ENCODE measurements at regions not wholly inside any gene's neighbourhood (a gene's known extent, or its start where the extent isn't known, plus 50 kb on each side); places are given as distances from the start of the nearest gene placed in this dataset.

DNA sequence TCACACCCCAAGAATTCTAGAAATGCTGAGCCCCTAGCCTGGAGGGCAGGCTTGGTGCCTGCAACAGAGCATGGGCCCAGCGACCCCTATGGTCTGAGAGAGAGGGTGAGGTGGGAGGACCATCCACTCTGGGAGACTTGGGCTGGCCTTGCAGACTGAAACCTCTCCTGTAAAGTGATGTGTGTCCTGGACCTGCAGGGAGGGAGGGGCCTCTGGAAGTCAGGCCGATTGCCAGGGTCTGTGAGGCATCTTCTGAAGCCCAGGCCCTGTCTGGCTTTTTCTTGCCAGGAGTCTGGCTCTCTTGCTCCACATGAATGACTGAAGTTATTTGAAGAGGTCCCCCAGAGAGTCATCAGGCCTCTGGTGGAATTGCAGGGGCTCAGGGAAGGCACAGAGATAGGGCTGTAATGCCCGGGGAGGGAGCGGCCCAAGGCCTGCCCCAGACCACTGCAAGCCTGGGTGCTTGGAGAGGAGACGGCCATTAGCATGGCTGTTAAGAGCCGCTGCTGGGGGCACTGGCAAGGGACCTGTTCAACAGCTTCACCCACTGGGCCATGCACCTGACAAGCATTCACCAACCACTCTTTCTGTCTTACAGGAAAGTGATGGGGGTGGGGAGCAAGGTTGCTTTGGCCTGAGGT, 56.0 kb upstream of the CHRNA7 start:
- no peak for DNase-seq (ENCODE audit: low read depth in 2 of 2)

DNA sequence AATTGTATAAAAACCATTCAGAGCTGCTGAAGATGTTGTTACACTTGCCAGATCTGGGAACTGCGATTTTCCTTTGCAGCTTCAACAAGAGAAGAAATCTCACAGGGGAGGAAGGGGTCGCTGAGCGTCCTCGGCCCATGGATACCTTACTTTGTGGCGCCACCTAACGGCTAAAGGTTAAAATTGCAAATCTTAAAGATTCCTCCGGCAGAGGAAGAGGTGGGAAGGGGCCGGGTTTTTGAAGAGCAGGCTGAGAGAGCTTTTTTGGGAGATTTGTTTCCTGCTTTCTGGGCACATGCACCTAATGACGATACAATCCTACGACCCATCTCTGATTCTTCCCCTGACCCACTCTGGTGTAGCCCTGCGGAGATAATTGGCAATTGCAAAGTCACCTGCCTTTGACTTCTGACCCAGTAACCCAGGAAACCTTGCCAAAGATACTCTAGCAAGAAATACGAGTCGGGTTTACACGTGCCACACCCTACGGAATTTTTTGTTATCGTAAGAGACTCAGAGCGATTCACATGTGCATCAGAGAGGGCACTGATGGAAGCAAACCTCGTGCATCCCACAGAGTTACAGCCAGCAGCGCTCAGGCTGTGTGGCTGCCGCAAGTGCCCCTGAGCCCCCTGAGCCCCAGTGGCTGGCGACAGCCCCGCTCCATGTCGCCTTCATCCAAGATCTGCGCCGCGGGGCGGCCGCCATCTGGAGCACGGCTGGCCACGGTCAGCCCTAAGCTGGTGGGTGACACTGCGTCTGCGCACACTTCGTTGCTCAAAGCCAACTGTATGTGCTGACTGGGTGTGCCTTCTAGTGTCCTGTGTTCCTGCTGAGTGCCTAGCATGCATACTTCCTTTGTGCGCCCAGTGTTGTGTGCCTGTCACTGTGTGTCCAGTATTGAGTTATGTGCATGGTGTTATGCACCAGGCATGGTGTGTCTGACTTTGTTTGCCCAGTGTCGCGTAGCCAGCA, 55.2 kb upstream of the CHRNA7 start:
- DNase-seq (ENCODE audit: low read depth in 2 of 2): peak in 1 of 2 experiments; percentile 14

DNA sequence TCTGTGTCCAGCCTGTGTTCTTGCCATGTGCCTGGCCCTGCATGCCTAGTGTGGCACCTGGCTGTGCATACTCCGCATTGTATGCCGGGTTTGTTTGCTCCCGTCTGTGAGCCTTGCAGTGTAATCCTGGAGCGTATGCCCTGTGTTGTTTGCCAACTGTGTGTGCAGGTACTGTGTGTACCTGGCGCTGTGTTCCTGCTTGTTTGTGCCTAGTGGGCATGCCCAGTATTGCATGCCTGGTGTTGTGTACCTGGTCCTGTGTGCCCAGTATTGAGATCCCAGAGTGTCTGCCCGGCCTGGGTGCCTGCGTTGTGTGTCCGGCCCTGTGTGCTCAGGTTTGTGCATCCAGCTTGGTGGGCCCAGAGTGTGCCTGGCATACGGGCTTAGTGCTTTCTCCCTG, 54.5 kb upstream of the CHRNA7 start:
- DNase-seq (ENCODE audit: low read depth in 2 of 2): no peak

DNA sequence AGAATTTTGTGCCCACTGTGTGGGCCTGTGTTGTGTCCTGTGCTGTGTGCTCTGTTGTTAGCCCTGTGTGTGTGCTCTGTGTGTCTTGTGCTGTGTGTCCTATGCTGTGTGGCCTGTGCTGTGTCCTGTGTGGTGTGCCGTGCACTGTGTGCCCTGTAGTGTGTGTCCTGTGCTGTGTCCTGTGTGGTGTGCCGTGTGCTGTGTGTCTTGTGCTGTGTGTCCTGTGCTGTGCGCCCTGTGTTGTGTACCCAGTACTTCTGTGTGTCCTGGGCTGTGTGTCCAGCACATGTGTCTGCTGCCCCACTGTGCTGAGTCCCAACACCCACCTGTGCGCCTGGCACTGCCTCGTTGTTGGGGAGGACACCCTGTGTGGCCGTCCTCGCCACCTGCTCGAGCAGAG, 53.2 kb upstream of the CHRNA7 start:
- DNase-seq (ENCODE audit: low read depth in 2 of 2): no peak

DNA sequence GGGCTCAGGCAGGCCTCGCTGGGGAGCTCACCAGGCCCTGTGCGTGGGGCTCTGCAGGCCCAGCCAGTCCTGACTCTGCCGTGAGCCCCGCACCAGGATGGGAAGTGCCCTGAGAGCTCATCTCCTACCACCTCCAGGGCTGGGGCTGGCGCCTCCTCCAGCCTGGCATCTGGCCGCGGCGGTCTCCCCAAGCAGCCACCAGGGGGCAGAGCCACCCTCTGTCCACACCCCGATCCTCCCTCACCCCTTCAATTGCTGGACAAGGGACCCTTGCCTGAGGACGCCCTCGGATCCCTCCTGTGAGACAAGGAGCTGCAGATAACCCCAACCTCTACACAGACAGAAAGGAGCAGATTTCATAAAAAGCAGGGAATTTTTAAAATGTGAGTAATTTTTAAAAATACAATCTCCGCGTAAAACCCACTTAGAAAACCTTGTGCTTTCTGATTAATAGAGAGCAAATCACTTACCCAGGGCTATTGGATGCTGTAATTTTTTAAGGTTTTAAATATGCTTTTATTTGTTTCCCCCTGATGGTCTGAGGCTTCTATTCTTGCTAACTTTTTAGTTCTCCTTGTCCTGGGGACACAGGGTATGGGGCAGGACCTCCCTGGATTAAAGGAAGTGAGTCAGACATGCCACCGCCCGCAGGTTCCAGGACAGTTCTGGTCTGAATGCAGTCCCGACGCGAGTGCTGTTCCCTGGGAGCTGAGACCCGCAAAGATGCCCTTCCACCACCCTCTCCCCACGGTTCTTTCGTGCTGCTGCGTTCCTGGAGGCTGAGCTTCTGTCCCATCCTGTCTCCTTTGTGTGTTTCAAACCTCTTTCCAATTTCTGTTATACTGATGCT, 52.3 kb upstream of the CHRNA7 start:
- peak; percentile 15 to 41 for DNase-seq (ENCODE audit: low read depth in 2 of 2)
